ENCODE measurements at regions not wholly inside any gene's neighbourhood (a gene's known extent, or its start where the extent isn't known, plus 50 kb on each side); places are given as distances from the start of the nearest gene placed in this dataset.

DNA sequence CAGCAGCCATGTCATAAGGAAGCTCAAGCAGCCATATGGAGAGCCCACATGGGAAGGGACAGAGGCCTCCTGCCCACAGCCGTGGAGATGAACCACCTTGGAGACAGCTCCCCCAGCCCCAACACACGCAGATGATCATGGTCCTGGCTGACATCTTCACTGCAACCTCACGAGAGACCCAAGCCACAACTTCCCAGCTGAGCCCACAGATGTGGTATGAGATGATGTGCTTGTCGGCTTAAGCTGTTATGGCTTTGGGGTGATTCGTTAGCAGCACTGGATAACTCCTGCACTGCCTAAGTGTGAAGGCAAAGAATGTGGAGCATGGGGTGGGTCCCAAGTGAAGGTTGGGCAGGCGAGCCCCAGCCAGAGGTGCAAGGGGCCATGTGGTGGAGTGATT is 163.4 kb downstream of the ERCC6L2 start:
- Histone ChIP-seq H3K27ac (ENCODE audit: low read depth, low read length) (no peak overlapping the region), H3K36me3 (ENCODE audit: control insufficient read depth, low read length) (no peaks in the 10 kb centered on the region), H4K20me1 (ENCODE audit: control insufficient read depth, insufficient read depth, low read depth, low read length) (no peaks in the 10 kb centered on the region)

DNA sequence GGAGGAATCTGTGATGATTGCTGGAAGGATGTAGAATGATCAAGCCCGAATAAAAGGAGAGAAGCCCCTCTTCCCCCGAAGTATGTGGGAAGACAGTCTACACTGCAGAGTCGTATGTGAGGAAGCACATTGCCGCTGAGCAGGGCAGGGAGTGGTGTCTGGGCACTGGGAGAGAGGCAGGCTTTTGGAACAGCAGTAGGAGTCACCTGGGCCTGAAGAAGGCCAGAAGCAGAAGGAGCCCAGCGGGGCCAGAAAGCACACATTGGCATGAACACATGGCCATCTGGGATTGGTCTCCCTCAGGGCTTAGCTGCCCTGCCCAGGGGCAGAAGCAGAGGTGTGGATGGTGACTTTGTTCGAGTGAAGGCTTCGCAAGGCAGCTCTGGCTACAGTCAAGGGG is 162.8 kb downstream of the ERCC6L2 start:
- Histone ChIP-seq H3K4me1 (ENCODE audit: control insufficient read depth, low read length) (no peaks in the 10 kb centered on the region), H3K79me2 (ENCODE audit: control insufficient read depth, low read length) (no peaks in the 10 kb centered on the region), H3K4me3 (ENCODE audit: low read length) (no peak overlapping the region), H3K9me3 (ENCODE audit: control insufficient read depth, insufficient read depth, low read length) (no peaks in the 10 kb centered on the region; the same call in 1 of the 2 replicates), H3K36me3 (ENCODE audit: control insufficient read depth, low read length) (no peaks in the 10 kb centered on the region), H3K4me2 (ENCODE audit: low read length) (no peak overlapping the region), H3K27ac (ENCODE audit: low read depth, low read length) (no peak overlapping the region), H3K9me2 (replicated peaks; ENCODE audit: control insufficient read depth, low read length) (no peaks in the 10 kb centered on the region), H3K27me3 (ENCODE audit: control insufficient read depth, low read length) (no peaks in the 10 kb centered on the region), H4K20me1 (ENCODE audit: control insufficient read depth, insufficient read depth, low read depth, low read length) (no peaks in the 10 kb centered on the region), H3F3A (ENCODE audit: control insufficient read depth, insufficient read depth) (no peaks in the 10 kb centered on the region)
- TF ChIP-seq, protein P1, sequence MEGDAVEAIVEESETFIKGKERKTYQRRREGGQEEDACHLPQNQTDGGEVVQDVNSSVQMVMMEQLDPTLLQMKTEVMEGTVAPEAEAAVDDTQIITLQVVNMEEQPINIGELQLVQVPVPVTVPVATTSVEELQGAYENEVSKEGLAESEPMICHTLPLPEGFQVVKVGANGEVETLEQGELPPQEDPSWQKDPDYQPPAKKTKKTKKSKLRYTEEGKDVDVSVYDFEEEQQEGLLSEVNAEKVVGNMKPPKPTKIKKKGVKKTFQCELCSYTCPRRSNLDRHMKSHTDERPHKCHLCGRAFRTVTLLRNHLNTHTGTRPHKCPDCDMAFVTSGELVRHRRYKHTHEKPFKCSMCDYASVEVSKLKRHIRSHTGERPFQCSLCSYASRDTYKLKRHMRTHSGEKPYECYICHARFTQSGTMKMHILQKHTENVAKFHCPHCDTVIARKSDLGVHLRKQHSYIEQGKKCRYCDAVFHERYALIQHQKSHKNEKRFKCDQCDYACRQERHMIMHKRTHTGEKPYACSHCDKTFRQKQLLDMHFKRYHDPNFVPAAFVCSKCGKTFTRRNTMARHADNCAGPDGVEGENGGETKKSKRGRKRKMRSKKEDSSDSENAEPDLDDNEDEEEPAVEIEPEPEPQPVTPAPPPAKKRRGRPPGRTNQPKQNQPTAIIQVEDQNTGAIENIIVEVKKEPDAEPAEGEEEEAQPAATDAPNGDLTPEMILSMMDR (IDR thresholded peaks at IDR 0.05; ENCODE audit: low read depth, low read length, poor library complexity, severe bottlenecking), result no peak
- TF ChIP-seq EZH2phosphoT487 (IDR thresholded peaks at IDR 0.05; ENCODE audit: borderline replicate concordance, low read length), result no peak

More for the DNA sequence above, 163.4 kb downstream of the ERCC6L2 start:
- Histone ChIP-seq H3K79me2 (ENCODE audit: control insufficient read depth, low read length) (no peaks in the 10 kb centered on the region), H3K9me2 (replicated peaks; ENCODE audit: control insufficient read depth, low read length) (no peaks in the 10 kb centered on the region), H3K4me2 (ENCODE audit: low read length) (no peak overlapping the region), H3K27me3 (ENCODE audit: control insufficient read depth, low read length) (no peaks in the 10 kb centered on the region), H3F3A (ENCODE audit: control insufficient read depth, insufficient read depth) (no peaks in the 10 kb centered on the region), H3K4me1 (ENCODE audit: control insufficient read depth, low read length) (no peaks in the 10 kb centered on the region), H3K9me3 (ENCODE audit: control insufficient read depth, insufficient read depth, low read length) (no peaks in the 10 kb centered on the region; the same call in 1 of the 2 replicates), H3K4me3 (ENCODE audit: low read length) (no peak overlapping the region)
- TF ChIP-seq, protein P1 (IDR thresholded peaks at IDR 0.05; ENCODE audit: low read depth, low read length, poor library complexity, severe bottlenecking), result no peak
- no peak for TF ChIP-seq EZH2phosphoT487 (IDR thresholded peaks at IDR 0.05; ENCODE audit: borderline replicate concordance, low read length)

DNA sequence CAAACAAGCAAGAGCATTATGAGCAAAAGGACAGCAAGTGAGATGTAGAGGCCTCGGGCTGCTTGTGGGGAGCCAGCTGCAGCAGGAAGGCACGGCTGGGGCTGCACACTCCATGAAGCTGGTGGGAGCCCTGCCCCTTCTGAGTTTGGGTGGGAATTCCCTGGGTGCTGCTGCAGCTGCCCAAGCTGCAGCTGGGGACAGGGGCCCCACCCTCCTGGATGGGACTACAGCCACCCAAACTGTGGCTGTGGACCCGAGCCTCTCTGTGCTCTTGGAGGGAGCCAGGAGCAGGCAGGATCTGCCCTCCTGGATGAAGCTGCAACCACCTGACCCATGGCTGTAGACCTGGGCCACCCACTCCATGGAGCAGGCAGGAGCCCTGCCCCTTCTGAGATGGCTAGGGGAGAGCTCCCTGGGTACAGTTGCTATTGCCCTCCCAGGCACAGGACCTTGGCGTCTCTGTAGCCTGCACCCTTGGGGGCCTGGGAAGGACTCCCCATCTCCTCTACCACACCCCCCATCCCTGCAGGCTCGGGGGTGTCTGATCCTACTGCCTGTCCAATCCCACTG is 159.1 kb downstream of the ERCC6L2 start:
- H3K79me2 ChIP-seq (ENCODE audit: control insufficient read depth, low read length), result no peaks in the 10 kb centered on the region

More for the DNA sequence above, 159.1 kb downstream of the ERCC6L2 start:
- Histone ChIP-seq H3K9me2 (replicated peaks; ENCODE audit: control insufficient read depth, low read length) (no peaks in the 10 kb centered on the region), H3K9me3 (ENCODE audit: control insufficient read depth, insufficient read depth, low read length) (no peaks in the 10 kb centered on the region; the same call in 1 of the 2 replicates), H3K4me1 (ENCODE audit: control insufficient read depth, low read length) (no peaks in the 10 kb centered on the region), H3K27me3 (ENCODE audit: control insufficient read depth, low read length) (no peaks in the 10 kb centered on the region), H4K20me1 (ENCODE audit: control insufficient read depth, insufficient read depth, low read depth, low read length) (no peaks in the 10 kb centered on the region), H3K36me3 (ENCODE audit: control insufficient read depth, low read length) (no peaks in the 10 kb centered on the region), H3K4me2 (ENCODE audit: low read length) (no peak overlapping the region), H3F3A (ENCODE audit: control insufficient read depth, insufficient read depth) (no peaks in the 10 kb centered on the region), H3K27ac (ENCODE audit: low read depth, low read length) (no peak overlapping the region), H3K4me3 (ENCODE audit: low read length) (no peak overlapping the region)
- TF ChIP-seq, protein P1 (IDR thresholded peaks at IDR 0.05; ENCODE audit: low read depth, low read length, poor library complexity, severe bottlenecking), result no peak
- TF ChIP-seq EZH2phosphoT487 (IDR thresholded peaks at IDR 0.05; ENCODE audit: borderline replicate concordance, low read length), result no peak

Measured in DOHH2 (cell line).